ENCODE measurements at regions not wholly inside any gene's neighbourhood (a gene's known extent, or its start where the extent isn't known, plus 50 kb on each side); places are given as distances from the start of the nearest gene placed in this dataset.

GRCh38 chrX:8955511-8955910, 78.4 kb downstream of the FAM9B start:
- Histone ChIP-seq H3K4me3 (no peak overlapping the region), H3K27me3 (replicated peaks in 1 of 7) (peaks cover 0 to 43% (median 0%) of the 10 kb centered on the region in 7 donors), H3K9me3 (no peaks in the 10 kb centered on the region), H3K4me1 (no peaks in the 10 kb centered on the region), H3K36me3 (no peaks in the 10 kb centered on the region), H3K27ac (no peak overlapping the region)
- TF ChIP-seq POLR2AphosphoS5 (IDR thresholded peaks at IDR 0.05), result no peak
- no peak for TF ChIP-seq CTCF (IDR thresholded peaks at IDR 0.05 in 8 of 11, conservative IDR thresholded peaks at IDR 0.05 in 3 of 11)
- no peak for TF ChIP-seq POLR2A (IDR thresholded peaks at IDR 0.05)
- no peak for DNase-seq
- 80 to 91% (median 85%) methylated on average over 7 of the region's 7 CpGs for WGBS, 5 donors
- intact Hi-C loops (cut with DNase I; ENCODE audit: low total_unique reads), result no loop called here

- no peak overlapping the region for H3K27ac ChIP-seq
- WGBS, 5 donors, result 72 to 93% (median 83%) methylated on average over 2 of the region's 2 CpGs
- no peak for TF ChIP-seq POLR2A (IDR thresholded peaks at IDR 0.05)
- no peak for TF ChIP-seq POLR2AphosphoS5 (IDR thresholded peaks at IDR 0.05)
- TF ChIP-seq CTCF (IDR thresholded peaks at IDR 0.05 in 8 of 11, conservative IDR thresholded peaks at IDR 0.05 in 3 of 11), result no peak
- H3K9me3 ChIP-seq, result no peaks in the 10 kb centered on the region
- no peaks in the 10 kb centered on the region for H3K36me3 ChIP-seq
- DNase-seq, result no peak
- H3K4me3 ChIP-seq, result no peak overlapping the region
- H3K27me3 ChIP-seq (replicated peaks in 1 of 7), result peaks cover 0 to 10% (median 0%) of the 10 kb centered on the region in 7 donors
- H3K4me1 ChIP-seq, result no peaks in the 10 kb centered on the region
- intact Hi-C loops (cut with DNase I; ENCODE audit: low total_unique reads), result no loop called here
These were observed 87.4 kb downstream of the FAM9B start for GRCh38 chrX:8946563-8946962.

- H3K4me3 ChIP-seq, result no peak overlapping the region
- no peak for TF ChIP-seq CTCF (IDR thresholded peaks at IDR 0.05 in 8 of 11, conservative IDR thresholded peaks at IDR 0.05 in 3 of 11)
- no peak for TF ChIP-seq POLR2AphosphoS5 (IDR thresholded peaks at IDR 0.05)
- no peak for TF ChIP-seq POLR2A (IDR thresholded peaks at IDR 0.05)
- no peaks in the 10 kb centered on the region for H3K27me3 ChIP-seq (replicated peaks in 1 of 7)
- no peak overlapping the region for H3K27ac ChIP-seq
- 69 to 88% (median 82%) methylated on average over 3 of the region's 3 CpGs for WGBS, 5 donors
- H3K9me3 ChIP-seq, result peaks cover 0 to 7% (median 0%) of the 10 kb centered on the region in 8 donors
- intact Hi-C loops (cut with DNase I; ENCODE audit: low total_unique reads), result no loop called here
- no peaks in the 10 kb centered on the region for H3K4me1 ChIP-seq
- DNase-seq, result no peak
- H3K36me3 ChIP-seq, result no peaks in the 10 kb centered on the region
These were observed 94.6 kb downstream of the FAM9B start for GRCh38 chrX:8939322-8939721.

GRCh38 chrX:8927701-8928100, 106.2 kb downstream of the FAM9B start:
- H3K9me3 ChIP-seq, result peaks cover 0 to 4% (median 0%) of the 10 kb centered on the region in 8 donors
- intact Hi-C loops (cut with DNase I; ENCODE audit: low total_unique reads), result no loop called here
- no peak overlapping the region for H3K4me3 ChIP-seq
- WGBS, 5 donors, result 60 to 80% (median 72%) methylated on average over 7 of the region's 7 CpGs
- no peaks in the 10 kb centered on the region for H3K36me3 ChIP-seq
- H3K27ac ChIP-seq, result no peak overlapping the region
- H3K4me1 ChIP-seq, result no peaks in the 10 kb centered on the region
- TF ChIP-seq POLR2AphosphoS5 (IDR thresholded peaks at IDR 0.05), result no peak
- TF ChIP-seq POLR2A (IDR thresholded peaks at IDR 0.05), result no peak
- no peak for TF ChIP-seq CTCF (IDR thresholded peaks at IDR 0.05 in 8 of 11, conservative IDR thresholded peaks at IDR 0.05 in 3 of 11)
- H3K27me3 ChIP-seq (replicated peaks in 1 of 7), result no peaks in the 10 kb centered on the region
- no peak for DNase-seq
